HG03432 (cell line): ENCODE measurements at regions not wholly inside any gene's neighbourhood (a gene's known extent, or its start where the extent isn't known, plus 50 kb on each side); places are given as distances from the start of the nearest gene placed in this dataset.

Source experiments
- ATAC-seq: cut with Tn5 transposase; IDR thresholded peaks from one replicate; pipeline ENCODE4 v1.9.1; 2021; ENCODE audit warnings: mild to moderate bottlenecking, moderate library complexity; ENCODE audit not compliant: unreplicated experiment

DNA sequence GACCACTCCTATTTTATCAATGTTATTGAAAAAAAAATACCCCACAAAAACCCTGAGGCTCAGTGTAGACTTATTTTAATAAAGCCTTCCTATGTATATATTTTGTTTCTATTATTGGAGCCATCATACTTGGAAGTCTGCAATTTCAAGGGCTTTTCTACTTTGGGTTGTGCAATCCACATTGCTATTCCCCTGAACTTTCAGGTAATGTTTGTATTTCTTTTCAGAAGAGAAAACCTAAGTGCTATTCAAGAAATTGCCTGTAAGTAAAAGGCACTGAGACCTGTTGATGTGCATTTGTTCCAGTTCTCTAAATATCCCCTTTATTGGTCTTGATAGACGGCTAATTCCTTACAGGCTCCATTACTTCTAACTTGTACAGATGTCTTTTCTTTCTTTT, 280.7 kb upstream of the RAG2 start:
- no peak for ATAC-seq

DNA sequence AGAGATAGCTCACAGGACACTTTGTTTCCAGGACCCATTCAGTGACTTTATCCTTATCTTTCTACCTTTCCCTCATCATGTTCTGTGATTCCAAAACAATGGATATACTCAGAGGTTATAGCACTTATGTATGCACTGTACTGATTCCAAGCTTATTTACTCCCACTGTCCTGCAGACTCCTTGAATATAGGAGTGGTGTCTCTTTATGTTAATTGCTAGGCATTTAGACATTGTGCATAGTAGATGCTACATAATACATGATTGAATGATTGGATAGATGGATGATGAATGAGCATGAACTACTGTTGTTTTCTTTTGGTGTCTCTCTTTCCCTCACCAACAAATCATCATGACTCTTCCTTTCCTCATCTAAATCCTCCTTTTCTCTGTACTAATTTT, 279.1 kb upstream of the RAG2 start:
- ATAC-seq: no peak

DNA sequence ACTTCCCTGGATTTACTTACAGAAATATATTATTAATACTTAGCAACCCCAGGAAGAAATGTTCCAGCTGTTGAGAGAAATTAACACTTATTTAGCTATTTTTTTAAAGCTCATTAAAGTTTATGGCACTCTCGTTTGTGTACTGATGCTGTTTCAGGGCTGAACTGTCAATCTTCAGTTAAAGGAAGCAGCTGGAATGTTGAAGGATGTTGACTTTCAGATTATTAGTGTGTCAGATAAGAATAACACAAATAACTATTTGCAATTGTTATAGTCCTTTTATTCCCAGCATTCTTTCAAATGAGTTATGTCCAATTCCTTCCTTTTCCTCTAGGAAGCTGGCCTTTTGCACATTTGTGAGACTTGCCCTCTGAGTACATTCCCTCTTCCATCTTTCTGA, 278.2 kb upstream of the RAG2 start:
- ATAC-seq: no peak

DNA sequence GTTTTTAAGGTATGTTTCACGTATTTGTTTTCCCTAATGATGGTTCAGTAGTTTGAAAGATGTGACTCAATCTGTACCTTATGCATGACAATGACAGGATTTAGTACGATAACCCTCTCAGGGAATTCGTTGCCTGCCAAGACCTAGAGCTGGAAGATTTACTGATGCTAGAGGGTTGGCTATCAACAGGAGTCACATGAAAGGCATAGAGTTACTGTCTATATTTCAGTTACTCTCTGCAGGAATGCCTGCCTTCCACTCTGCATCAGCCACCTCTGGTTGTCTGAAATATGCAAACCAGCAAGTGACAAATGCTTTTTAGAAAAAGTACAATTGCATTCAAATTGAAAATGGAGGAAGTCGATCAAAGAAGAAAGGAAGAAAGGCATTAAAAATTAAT, 276.3 kb upstream of the RAG2 start:
- no peak for ATAC-seq

DNA sequence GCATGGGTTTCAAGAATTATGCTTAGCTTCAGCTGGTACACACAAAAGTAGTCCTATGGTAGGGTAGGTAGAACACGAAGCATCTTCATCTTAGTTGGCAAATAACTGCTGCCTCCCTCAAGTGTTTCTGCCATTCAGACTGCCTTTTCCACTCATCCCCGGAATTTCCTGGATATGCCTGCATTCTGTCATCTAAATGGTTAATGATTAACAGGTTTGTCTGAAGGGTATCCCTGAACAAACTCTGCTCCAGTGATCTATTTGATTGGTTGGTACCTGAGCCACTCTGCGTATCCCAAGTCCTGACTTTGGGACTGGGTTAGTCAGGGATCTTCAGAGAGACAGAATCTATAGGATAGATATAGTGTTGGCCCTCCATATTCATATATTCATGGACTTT, 272.3 kb upstream of the RAG2 start:
- no peak for ATAC-seq

DNA sequence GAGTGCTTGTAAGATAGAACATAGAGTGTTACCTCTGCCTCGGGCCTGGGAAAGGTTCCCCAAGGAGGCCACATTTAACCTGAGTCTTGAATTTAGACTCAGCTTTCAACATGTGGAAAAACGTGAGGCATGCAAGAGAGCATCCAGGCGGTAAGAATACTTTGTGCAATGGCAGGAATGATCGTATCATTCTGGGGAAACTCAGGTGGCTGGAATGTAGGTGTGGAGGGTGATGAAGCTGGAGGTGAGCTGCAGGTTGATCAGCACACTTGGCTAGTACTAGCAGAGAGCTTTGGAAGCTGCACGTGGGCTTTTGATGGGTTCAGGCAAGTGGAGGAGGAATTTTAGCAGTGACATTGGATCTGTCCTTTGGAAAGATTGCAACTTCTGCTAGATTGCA, 270.3 kb upstream of the RAG2 start:
- no peak for ATAC-seq

DNA sequence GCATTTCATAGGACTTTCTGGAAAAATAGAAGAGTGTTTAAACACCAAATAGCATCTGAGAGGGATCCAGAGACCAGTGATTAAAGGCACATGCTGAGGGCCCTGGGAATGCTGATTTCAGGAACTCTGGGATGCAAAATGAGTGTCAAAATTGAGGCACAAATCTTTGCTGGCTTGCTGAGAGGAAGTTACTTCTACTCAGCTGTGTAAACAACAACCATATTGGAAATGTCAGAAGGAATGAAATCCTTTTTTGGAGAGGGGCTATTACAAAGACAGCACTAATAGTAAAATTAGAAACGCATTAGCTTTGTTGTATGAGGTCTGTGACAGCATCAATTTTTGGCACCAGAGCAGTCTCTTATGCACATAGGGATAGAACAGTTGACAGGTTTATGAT, 267.8 kb upstream of the RAG2 start:
- no peak for ATAC-seq

DNA sequence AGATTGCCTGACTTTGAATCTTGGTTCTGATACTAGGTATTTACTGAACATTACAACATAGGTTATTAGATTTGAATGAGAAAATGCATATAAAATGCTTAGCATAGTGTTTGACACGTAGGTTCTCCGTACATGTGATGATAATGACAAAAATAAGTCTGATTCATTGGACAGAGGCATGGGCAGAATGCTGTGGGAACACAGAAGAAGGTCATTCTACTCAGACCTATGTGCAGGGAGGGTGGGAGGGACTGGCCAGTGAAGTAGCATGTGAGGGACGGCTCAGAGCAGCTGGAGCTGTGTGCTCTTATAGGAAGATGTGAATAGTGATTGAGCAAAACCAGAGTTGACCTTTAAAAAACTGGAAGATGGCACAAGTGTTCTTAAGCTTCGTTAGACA, 256.8 kb upstream of the RAG2 start:
- ATAC-seq: no peak

DNA sequence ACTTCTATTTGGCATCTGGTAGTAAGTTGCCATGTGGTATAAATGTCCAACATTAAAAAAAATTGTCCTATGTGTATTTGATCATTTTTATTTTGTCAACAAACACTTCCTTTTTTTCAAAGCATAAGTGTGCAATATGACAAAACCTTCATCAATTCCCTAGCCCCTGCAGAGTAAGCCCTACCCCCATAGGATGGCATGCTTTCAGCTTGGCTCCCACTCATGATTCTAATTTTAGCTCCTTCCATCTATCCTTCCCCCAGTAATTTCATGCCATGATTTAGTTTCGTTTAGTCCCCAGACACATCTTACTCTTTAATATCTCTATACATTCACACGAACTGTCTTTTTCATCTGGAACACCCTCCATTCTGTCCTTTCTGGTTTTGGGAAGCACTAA, 250.6 kb upstream of the RAG2 start:
- ATAC-seq: no peak

DNA sequence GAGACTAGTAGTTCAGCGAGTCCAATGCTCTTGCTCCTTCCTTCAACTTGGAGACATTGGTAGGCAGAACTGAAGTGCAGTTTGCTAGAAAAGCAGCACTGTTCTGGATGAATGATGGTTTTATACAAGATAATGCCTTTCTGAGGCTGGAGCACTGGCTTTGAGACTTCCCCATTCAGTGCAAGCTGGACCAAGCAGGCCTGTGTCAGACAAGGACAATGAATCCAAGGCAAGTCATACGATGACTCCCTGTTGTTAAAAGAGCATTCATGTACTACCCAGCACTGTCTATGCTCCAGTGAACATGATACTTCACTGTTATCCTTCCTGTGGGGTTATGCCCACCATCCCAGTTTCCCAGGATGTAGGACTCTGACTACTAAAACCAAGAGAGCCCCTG, 242.3 kb upstream of the RAG2 start:
- ATAC-seq: no peak

DNA sequence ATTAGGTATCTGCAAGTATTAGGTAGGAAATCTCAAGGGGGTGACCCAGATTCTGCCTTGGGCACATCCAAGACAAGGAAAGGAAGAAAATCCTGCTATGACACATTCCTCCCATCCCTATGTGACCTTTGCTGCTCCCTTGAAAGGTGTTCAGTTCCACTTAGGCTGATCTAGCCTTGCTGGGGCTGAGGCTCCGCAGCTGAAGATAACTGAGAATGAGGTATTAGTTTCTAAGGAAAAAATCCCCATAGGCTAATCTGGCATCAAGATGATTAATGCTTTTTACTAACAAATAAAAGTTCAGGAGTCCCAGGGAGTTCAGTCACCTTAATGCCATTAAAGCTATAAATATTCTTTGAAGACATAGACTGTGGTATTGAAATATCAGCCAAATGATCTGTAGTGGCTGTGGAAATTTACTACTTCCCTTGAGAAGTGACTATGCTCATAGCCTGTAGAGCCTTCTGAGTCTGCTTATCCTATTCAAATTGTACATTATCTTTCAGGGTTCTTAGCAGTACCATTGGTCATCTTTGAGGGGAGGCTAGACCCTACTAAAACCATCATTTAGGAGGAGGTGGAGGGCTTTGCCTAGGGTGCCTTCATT, 239.9 kb upstream of the RAG2 start:
- ATAC-seq: no peak

DNA sequence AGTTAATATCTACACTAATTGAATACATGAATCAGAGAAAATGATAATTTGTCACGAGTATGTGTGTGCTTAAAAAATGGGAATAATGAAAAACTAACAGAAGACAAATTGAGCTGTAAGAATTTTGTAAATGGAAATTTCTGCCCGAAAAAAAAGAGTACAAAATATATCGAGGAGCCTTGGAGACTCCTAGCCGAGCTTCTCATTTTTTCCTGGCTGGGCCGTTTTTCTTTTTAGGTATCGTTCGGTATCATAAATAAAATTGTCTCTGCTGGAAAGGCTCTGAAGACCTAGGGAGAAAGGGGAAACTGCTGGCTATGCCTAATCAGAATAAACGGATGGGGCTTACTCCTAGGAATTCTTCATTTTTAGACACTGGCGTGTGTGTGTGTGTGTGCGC, 227.2 kb upstream of the RAG2 start:
- ATAC-seq: no peak

DNA sequence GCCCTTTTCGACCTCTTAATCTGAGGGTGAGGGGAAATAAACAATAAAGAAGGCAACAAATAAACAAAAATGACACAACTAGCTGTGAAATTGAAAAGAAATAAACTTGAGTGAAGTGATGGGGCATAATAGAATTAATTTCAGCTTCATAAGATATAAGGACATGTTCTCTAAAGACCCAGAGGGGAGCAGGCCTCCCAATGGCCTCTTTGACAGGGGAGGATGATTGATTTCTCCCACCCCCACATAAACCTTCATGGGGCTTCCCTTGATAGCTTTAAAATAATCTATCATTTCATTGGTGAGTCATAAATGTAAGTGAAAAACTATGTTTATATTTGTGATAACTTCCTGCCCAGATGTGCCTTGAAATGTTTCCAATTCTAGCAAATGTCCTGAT, 226.3 kb upstream of the RAG2 start:
- no peak for ATAC-seq

DNA sequence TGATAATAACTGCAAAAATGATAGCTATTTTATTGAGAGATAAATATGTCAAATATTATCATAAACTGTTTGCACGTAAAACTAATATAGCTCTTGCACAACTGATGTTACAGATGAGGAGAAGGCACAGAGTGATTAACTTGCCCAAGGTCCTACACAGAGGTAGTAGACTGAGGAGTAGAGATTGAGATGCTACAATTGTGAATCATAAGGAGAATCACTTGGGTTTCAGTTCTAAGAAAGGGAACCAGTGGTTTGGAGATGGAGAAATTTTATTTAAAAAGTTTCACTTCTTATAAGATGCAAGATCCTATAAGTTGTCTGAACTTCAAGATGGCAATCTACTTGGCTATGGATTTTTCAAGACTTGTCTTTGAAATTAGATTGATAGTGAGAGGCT, 224.8 kb upstream of the RAG2 start:
- no peak for ATAC-seq

DNA sequence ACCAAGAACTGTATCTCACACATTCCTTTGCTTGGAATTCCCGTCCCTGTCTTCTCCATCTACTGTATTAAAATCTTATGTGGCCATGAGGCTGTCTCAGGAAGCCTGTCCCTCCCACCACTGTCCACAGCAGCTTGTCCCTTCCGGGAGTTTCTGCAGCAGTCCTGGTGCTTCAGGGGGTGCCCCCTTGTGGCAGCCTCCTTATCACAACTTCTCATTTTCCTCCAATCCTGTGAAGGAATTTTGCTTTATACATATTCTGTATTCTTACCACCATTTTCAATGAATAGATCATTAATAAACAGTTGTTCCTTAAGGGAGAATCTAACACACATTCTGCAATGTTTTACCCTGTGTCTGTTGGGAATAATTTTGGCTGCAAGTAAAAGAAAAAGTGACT, 220.4 kb upstream of the RAG2 start:
- no peak for ATAC-seq

DNA sequence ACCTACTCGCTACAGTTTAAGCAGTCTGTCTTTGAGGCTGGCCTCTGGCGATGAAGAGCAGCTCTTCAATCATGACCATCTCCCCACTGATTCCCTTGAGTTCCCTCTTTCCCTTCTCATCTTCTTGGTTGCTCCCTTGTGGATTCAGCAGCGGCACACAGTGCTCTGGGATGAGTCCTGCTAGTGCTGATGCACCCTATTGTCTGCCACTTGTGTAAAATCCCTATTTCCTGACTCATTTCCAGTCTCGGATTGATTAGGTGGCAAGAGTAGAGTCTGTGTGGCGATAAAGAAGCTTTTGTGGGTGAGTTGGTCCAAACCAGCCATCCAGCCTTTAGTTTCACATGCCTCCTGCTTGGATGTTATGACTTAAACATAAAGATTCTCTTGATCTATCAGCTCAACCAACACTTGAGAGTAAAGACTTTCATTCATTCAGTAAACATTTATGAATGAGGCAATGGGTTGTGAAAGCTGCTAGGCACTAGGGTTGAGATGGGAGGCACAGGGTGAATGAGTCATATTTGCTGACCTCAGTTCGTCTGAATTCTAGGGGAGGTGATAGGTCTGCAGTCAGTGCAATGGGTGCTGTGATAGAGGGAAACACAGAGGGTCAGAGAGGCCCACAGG, 219.4 kb upstream of the RAG2 start:
- peak; percentile 69 for ATAC-seq

DNA sequence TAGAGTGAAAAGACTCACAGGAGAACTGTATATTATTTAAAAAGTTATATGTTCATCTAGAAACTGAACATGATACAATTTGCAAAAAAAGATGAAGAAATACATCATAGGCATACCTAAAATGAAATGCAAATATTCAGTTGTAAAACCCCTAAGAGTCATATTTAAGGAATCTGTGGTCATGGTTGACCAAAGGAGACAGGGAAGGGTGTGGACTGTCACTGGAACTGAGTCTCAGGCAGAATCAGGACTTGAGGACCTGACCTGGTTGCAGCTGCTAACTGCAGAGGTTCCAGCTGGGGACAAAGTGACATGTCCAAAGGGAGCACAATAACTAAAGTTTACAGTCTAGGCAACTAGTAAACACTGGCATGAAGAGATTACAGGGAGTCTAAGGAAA, 211.3 kb upstream of the RAG2 start:
- no peak for ATAC-seq

DNA sequence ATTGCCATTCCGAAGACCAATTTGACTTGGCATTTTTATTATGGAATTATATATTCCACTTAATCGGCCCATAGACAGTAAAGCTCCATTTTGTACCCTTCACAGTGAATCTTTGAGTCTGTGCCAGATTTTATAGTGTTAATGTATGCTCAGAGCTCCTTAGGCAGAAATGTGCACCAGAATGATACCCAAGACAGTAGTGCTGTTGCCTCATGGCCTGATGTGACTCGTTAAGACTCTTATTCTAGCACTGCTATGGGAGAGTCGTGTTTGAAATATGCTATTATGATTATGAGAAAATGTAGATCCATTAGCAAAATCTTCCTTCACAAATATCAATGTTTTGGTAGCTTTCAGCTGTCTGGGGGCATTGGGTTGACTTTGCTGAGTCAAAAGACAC, 209.8 kb upstream of the RAG2 start:
- ATAC-seq: no peak

DNA sequence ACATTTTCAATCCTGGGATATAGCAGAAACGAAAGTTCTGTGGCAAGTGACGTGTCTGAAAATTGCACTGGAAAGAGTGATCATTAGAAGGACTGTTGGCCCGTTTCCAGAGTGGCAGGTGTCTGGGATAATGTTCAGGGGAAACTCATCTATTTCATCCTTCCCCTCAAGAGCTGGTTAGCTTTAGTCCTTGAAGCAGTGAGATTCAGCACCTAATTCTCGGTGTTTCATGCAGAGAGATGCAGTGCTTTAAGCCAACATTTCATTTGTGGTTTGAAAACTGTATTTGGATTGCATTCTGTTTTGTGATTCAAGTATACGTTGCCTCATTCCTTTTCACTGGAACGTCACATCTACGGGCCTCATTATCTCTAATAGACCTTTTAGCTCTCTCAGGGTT, 205.0 kb upstream of the RAG2 start:
- no peak for ATAC-seq

DNA sequence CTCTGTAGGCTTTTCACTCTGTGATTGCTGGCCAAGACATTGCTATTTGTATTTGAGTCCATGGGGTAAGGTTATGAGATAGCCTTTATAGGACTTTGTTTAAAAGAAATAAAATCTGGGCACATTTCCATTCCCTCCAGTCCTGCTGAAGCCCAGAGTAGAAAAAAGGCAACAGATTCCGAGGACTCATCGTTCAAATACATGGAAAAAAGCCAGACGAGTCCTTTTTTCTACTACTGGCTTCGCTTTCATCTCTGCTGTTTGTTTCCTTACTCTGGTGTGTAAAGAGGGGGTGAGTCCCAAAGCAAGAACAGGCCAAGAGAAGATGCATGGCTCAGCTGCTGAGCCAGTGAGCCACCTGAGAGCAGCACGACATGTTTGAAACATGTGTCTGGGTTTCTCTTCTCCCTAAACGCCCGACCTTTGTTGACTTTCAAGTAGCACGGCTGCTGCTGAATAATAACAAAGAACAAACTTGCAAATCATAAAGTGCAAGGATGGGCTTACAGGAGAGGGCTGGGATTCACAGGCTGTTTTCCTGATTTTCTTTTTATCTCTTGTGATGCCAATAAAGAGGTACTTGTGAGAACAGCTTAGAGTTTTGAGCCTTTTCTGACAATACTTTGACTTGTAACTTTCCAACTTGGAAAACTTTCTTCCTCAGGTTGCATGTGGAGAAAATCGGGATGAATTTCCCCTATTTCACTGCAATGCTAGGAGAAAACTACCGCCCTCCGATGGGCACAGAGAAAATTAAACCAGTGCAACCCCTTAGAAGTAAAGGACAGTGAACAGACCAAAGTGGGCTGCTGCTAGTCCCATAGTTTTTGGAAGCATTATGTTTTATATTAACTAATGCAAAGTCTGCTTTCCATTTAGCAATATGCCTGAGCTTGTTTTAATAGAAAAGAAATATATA, 195.2 kb upstream of the RAG2 start:
- no peak for ATAC-seq

DNA sequence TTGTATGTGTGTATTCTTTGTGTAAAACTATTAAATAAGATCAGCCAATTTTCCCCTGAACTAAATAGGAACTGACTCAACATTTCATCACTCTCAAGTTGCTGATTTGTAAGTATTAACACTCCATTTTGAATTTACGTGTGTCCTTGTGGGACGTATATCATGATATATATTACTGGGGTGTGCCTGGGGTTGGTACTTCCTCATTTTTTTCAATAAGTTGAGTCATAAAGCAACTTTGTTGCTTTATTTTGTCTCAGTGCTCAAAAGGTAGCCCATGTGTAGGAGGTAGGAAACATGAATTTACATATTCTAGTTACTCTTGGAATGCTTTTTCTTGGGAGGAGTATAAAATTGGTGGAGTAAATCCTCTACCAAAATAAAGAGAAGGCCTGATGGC, 193.9 kb upstream of the RAG2 start:
- ATAC-seq: peak; percentile 59

DNA sequence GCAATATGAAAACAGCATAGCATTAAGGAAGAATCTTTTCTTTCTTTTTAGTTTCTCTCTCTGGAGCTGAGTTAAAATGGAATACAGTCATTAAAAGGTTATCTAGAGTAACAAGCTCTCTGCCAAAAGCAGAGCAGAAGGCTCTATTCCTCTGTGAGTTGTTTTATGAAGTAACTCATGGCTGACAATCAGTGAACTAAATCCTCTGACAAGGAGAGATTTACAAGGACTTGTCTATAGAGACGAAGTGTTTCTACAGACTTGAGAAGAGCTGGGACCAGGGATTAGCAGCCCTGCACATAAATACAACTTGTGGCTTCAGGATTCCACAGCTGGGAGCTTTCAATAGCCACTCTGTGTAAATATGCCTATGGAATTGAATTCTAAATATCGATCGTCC, 192.5 kb upstream of the RAG2 start:
- ATAC-seq: no peak
